Hepatocyte (in vitro differentiated cells): ENCODE measurements at regions not wholly inside any gene's neighbourhood (a gene's known extent, or its start where the extent isn't known, plus 50 kb on each side); places are given as distances from the start of the nearest gene placed in this dataset.

Experiments used
- DNase-seq: peaks from one replicate; pipeline ENCODE4 v3.0.0-alpha.2; 2016; ENCODE audit warnings: low spot score
- H2AFZ ChIP-seq: fragments of 200-600 bp; sonication (generic); 2 replicates; pipeline ENCODE4 v1.6.0; 2016; ENCODE audit warnings: antibody characterized with exemption, mild to moderate bottlenecking
- H3K27ac ChIP-seq: fragments of 200-600 bp; sonication (generic); 2 replicates; pipeline ENCODE4 v1.5.1; 2016; ENCODE audit warnings: mild to moderate bottlenecking
- H3K27me3 ChIP-seq: fragments of 200-600 bp; sonication (generic); 2 replicates; pipeline ENCODE4 v1.6.1; 2016
- H3K36me3 ChIP-seq: fragments of 200-600 bp; sonication (generic); replicated peaks from 2 replicates; pipeline ENCODE4 v1.5.1; 2016; ENCODE audit warnings: low read depth; ENCODE audit not compliant: insufficient read depth
- H3K4me1 ChIP-seq: fragments of 200-600 bp; sonication (generic); 2 replicates; pipeline ENCODE4 v1.5.1; 2016; ENCODE audit warnings: mild to moderate bottlenecking, moderate library complexity; ENCODE audit not compliant: insufficient read depth
- H3K4me2 ChIP-seq: fragments of 200-600 bp; sonication (generic); 2 replicates; pipeline ENCODE4 v1.6.0; 2016
- H3K4me3 ChIP-seq: fragments of 200-600 bp; sonication (generic); 2 replicates; pipeline ENCODE4 v1.5.1; 2016; ENCODE audit warnings: mild to moderate bottlenecking
- H3K79me2 ChIP-seq: fragments of 200-600 bp; sonication (generic); 2 replicates; pipeline ENCODE4 v1.6.0; 2017; ENCODE audit warnings: mild to moderate bottlenecking
- H3K9me2 ChIP-seq: fragments of 200-600 bp; sonication (generic); replicated peaks from 2 replicates; pipeline ENCODE4 v1.6.0; 2017; ENCODE audit warnings: mild to moderate bottlenecking; ENCODE audit not compliant: insufficient read depth
- H3K9me3 ChIP-seq: fragments of 200-600 bp; sonication (generic); 2 replicates; pipeline ENCODE4 v1.5.1; 2016; ENCODE audit warnings: low read depth, mild to moderate bottlenecking
- H4K20me1 ChIP-seq: fragments of 200-600 bp; sonication (generic); 2 replicates; pipeline ENCODE4 v1.6.0; 2016; ENCODE audit warnings: mild to moderate bottlenecking; ENCODE audit not compliant: insufficient read depth, poor library complexity, severe bottlenecking
- EZH2 ChIP-seq: fragments of 200-600 bp; sonication (generic); IDR thresholded peaks from 2 replicates; pipeline ENCODE4 v1.6.1; 2016; ENCODE audit warnings: antibody characterized with exemption, mild to moderate bottlenecking, borderline replicate concordance
- EZH2phosphoT487 ChIP-seq: fragments of 200-600 bp; sonication (generic); IDR thresholded peaks from one replicate; pipeline ENCODE4 v1.6.1; 2018; ENCODE audit warnings: antibody characterized with exemption, mild to moderate bottlenecking, low read depth, moderate library complexity; ENCODE audit not compliant: unreplicated experiment, severe bottlenecking
- WGBS: methylation state at CpG from one replicate; pipeline ENCODE4 v1.1.6; 2016; ENCODE audit warnings: low lambda C conversion rate; ENCODE audit errors: missing lambda C conversion rate; 5-methylcytosine and 5-hydroxymethylcytosine counted together
- TF ChIP-seq, protein P1 (sequence below): fragments of 200-600 bp; sonication (generic); IDR thresholded peaks from 2 replicates; pipeline ENCODE4 v1.5.1; 2016; ENCODE audit warnings: antibody characterized with exemption, mild to moderate bottlenecking; ENCODE audit not compliant: poor library complexity

DNA sequence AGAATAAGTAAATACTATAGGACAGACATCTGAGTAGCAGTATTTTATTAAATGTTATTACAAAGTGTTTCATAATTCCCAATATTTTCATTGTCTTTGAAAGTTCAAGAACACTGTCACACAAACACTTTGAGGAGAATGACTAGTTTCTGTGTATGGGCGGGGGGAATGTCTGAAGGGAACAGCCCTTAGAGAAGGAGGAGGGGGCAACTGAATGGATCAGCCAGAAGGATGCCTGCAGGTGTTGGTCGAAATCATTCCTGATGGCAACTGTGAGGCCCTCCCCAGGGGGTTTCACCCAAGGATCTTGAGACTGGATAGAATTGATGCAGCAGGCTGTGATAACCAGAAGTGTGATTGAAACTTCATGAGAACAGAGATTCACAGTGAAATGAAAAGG lies 223.2 kb upstream of the C1orf87 start:
- H3K27me3 ChIP-seq, result peaks cover 4% of the 10 kb centered on the region
- no peak overlapping the region for H2AFZ ChIP-seq
- TF ChIP-seq EZH2phosphoT487, result no peak
- no peak for TF ChIP-seq EZH2
- TF ChIP-seq, protein P1, sequence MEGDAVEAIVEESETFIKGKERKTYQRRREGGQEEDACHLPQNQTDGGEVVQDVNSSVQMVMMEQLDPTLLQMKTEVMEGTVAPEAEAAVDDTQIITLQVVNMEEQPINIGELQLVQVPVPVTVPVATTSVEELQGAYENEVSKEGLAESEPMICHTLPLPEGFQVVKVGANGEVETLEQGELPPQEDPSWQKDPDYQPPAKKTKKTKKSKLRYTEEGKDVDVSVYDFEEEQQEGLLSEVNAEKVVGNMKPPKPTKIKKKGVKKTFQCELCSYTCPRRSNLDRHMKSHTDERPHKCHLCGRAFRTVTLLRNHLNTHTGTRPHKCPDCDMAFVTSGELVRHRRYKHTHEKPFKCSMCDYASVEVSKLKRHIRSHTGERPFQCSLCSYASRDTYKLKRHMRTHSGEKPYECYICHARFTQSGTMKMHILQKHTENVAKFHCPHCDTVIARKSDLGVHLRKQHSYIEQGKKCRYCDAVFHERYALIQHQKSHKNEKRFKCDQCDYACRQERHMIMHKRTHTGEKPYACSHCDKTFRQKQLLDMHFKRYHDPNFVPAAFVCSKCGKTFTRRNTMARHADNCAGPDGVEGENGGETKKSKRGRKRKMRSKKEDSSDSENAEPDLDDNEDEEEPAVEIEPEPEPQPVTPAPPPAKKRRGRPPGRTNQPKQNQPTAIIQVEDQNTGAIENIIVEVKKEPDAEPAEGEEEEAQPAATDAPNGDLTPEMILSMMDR, result no peak
- no peak overlapping the region for H3K4me3 ChIP-seq
- no peaks in the 10 kb centered on the region for H4K20me1 ChIP-seq
- H3K9me3 ChIP-seq, result no peaks in the 10 kb centered on the region
- H3K36me3 ChIP-seq, result no peaks in the 10 kb centered on the region
- DNase-seq, result no peak
- H3K4me2 ChIP-seq, result no peak overlapping the region
- WGBS, result 75% methylated on average over 2 of the region's 2 CpGs
- H3K9me2 ChIP-seq, result no peaks in the 10 kb centered on the region
- H3K79me2 ChIP-seq, result no peaks in the 10 kb centered on the region
- no peak overlapping the region for H3K27ac ChIP-seq
- no peaks in the 10 kb centered on the region for H3K4me1 ChIP-seq

DNA sequence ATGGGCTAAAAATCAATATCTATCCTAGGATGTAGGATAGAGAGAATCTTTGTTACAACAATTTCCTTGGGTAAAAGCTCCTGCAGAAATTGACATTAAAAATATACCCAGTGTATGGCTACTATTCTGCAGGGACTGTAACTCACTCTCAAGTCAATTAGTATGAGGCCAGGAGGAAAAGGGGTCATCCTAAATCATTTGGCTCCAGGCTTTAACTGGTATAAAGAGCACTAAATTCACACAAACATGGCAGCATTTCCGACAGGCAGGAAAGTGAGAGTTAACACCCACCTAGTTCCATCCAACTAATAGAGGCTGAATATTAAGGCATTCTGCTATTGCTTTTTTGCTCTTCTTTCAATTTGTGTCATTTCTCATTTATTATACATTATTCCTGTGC lies 218.6 kb upstream of the C1orf87 start:
- Histone ChIP-seq H4K20me1 (no peaks in the 10 kb centered on the region), H3K4me1 (no peaks in the 10 kb centered on the region), H3K9me2 (no peaks in the 10 kb centered on the region), H3K9me3 (no peaks in the 10 kb centered on the region), H3K4me2 (no peak overlapping the region), H3K4me3 (no peak overlapping the region), H2AFZ (no peak overlapping the region), H3K36me3 (no peaks in the 10 kb centered on the region), H3K27ac (no peak overlapping the region), H3K27me3 (no peaks in the 10 kb centered on the region), H3K79me2 (no peaks in the 10 kb centered on the region)
- no peak for TF ChIP-seq EZH2
- no peak for DNase-seq
- WGBS, result 100% methylated on average over 1 of the region's 1 CpG

DNA sequence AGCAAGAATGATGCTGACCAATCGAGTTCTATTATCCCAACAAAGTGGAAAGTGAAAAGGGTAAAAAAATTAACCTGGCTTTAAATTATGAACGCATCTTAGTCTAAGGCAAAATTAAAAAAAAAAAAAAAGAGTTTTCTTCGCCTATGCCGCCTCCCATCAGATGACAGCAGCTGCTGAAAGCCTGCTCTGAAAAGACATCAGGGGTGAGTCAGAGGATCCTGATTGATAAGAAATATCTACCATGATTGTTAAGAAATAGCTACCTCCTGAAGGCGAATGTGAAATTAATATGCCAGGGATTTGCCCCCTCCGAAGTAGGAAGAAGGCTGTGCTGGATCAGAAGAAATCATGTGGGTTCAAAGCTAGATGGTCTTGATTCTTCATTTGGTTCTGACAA lies 216.8 kb upstream of the C1orf87 start:
- no peak overlapping the region for H3K4me2 ChIP-seq
- DNase-seq, result no peak
- no peaks in the 10 kb centered on the region for H3K9me3 ChIP-seq
- no peak overlapping the region for H3K27ac ChIP-seq
- no peaks in the 10 kb centered on the region for H3K36me3 ChIP-seq
- no peak overlapping the region for H2AFZ ChIP-seq
- no peaks in the 10 kb centered on the region for H4K20me1 ChIP-seq
- H3K79me2 ChIP-seq, result no peaks in the 10 kb centered on the region
- H3K27me3 ChIP-seq, result no peaks in the 10 kb centered on the region
- H3K4me1 ChIP-seq, result no peaks in the 10 kb centered on the region
- TF ChIP-seq EZH2phosphoT487 (no peak), EZH2 (no peak)
- TF ChIP-seq, protein P1, result no peak
- 90% methylated on average over 6 of the region's 6 CpGs for WGBS
- H3K4me3 ChIP-seq, result no peak overlapping the region
- no peaks in the 10 kb centered on the region for H3K9me2 ChIP-seq

DNA sequence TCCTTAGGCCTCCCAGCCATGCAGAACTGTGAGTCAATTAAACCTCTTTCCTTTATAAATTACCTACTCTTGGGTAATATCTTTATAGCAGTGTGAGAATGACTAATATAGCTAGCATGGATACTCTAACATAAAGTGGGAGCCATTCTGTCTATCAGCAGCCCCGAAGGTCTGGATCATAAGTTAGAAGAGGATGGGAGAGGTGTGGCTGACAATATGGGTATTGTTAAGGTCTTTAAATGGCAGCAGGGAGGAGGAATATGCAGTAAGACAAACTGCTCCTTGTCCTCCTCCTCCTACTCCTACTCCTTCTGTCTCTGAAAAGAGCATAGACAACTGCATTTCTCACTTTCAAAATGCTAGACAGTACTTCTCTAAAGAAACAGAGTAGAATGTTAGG lies 214.0 kb upstream of the C1orf87 start:
- no peaks in the 10 kb centered on the region for H3K79me2 ChIP-seq
- DNase-seq, result no peak
- H3K27ac ChIP-seq, result no peak overlapping the region
- H3K4me3 ChIP-seq, result no peak overlapping the region
- no peaks in the 10 kb centered on the region for H3K9me2 ChIP-seq
- H3K4me1 ChIP-seq, result peaks cover 5% of the 10 kb centered on the region
- WGBS, result 95% methylated on average over 1 of the region's 1 CpG
- H3K9me3 ChIP-seq, result no peaks in the 10 kb centered on the region
- no peaks in the 10 kb centered on the region for H3K36me3 ChIP-seq
- no peaks in the 10 kb centered on the region for H4K20me1 ChIP-seq
- no peak overlapping the region for H3K4me2 ChIP-seq
- H3K27me3 ChIP-seq, result no peaks in the 10 kb centered on the region
- H2AFZ ChIP-seq, result no peak overlapping the region
- TF ChIP-seq, protein P1, result no peak
- TF ChIP-seq EZH2 (no peak), EZH2phosphoT487 (no peak)
